ENCODE measurements at regions not wholly inside any gene's neighbourhood (a gene's known extent, or its start where the extent isn't known, plus 50 kb on each side); places are given as distances from the start of the nearest gene placed in this dataset.

GRCh38 chr5:92780057-92780456 is 801.0 kb downstream of the NR2F1-AS1 start:
- Mint-ChIP-seq H3K4me3 (no peak overlapping the region), H3K4me1 (no peaks in the 10 kb centered on the region), H3K36me3 (no peaks in the 10 kb centered on the region), H3K9me3 (peaks cover 0 to 4% (median 0%) of the 10 kb centered on the region in 9 donors), H3K27ac (no peak overlapping the region), H3K27me3 (no peaks in the 10 kb centered on the region)
- ATAC-seq (no peak), DNase-seq (no peak)
- POLR2A ChIA-PET, result no interaction called here

GRCh38 chr5:92779536-92779935 is 801.5 kb downstream of the NR2F1-AS1 start:
- ATAC-seq (no peak), DNase-seq (no peak)
- no peak overlapping the region for H3K27ac Mint-ChIP-seq
- no peak overlapping the region for H3K4me3 Mint-ChIP-seq
- H3K4me1 Mint-ChIP-seq, result no peaks in the 10 kb centered on the region
- POLR2A ChIA-PET, result no interaction called here
- H3K27me3 Mint-ChIP-seq, result no peaks in the 10 kb centered on the region
- peaks cover 0 to 4% (median 0%) of the 10 kb centered on the region in 9 donors for H3K9me3 Mint-ChIP-seq
- H3K36me3 Mint-ChIP-seq, result no peaks in the 10 kb centered on the region

- no peak overlapping the region for H3K27ac Mint-ChIP-seq
- no peak for ATAC-seq
- no peak for DNase-seq
- POLR2A ChIA-PET, result no interaction called here
- no peaks in the 10 kb centered on the region for H3K4me1 Mint-ChIP-seq
- H3K9me3 Mint-ChIP-seq, result peaks cover 0 to 4% (median 0%) of the 10 kb centered on the region in 9 donors
- H3K27me3 Mint-ChIP-seq, result no peaks in the 10 kb centered on the region
- H3K36me3 Mint-ChIP-seq, result no peaks in the 10 kb centered on the region
- no peak overlapping the region for H3K4me3 Mint-ChIP-seq
Observed at GRCh38 chr5:92778261-92778660, 802.8 kb downstream of the NR2F1-AS1 start.

GRCh38 chr5:92777421-92777820 is 803.6 kb downstream of the NR2F1-AS1 start:
- DNase-seq (no peak), ATAC-seq (no peak)
- H3K4me1 Mint-ChIP-seq, result no peaks in the 10 kb centered on the region
- no peaks in the 10 kb centered on the region for H3K27me3 Mint-ChIP-seq
- peaks cover 0 to 2% (median 0%) of the 10 kb centered on the region in 9 donors for H3K9me3 Mint-ChIP-seq
- no peaks in the 10 kb centered on the region for H3K36me3 Mint-ChIP-seq
- no peak overlapping the region for H3K27ac Mint-ChIP-seq
- POLR2A ChIA-PET, result no interaction called here
- H3K4me3 Mint-ChIP-seq, result no peak overlapping the region

GRCh38 chr5:92775711-92776615 is 805.1 kb downstream of the NR2F1-AS1 start:
- no peaks in the 10 kb centered on the region for H3K36me3 Mint-ChIP-seq
- H3K4me3 Mint-ChIP-seq, result no peak overlapping the region
- H3K27ac Mint-ChIP-seq, result no peak overlapping the region
- no peaks in the 10 kb centered on the region for H3K4me1 Mint-ChIP-seq
- POLR2A ChIA-PET, result no interaction called here
- ATAC-seq (no peak), DNase-seq (no peak)
- H3K27me3 Mint-ChIP-seq, result no peaks in the 10 kb centered on the region
- H3K9me3 Mint-ChIP-seq, result peaks cover 0 to 4% (median 0%) of the 10 kb centered on the region in 9 donors

GRCh38 chr5:92769978-92770377 is 811.0 kb downstream of the NR2F1-AS1 start:
- DNase-seq, result no peak
- POLR2A ChIA-PET, result no interaction called here
- no peak overlapping the region for H3K4me3 Mint-ChIP-seq
- H3K36me3 Mint-ChIP-seq, result no peaks in the 10 kb centered on the region
- no peaks in the 10 kb centered on the region for H3K4me1 Mint-ChIP-seq
- no peaks in the 10 kb centered on the region for H3K27me3 Mint-ChIP-seq
- ATAC-seq, result no peak
- H3K9me3 Mint-ChIP-seq, result peaks cover 0 to 13% (median 0%) of the 10 kb centered on the region in 9 donors
- H3K27ac Mint-ChIP-seq, result no peak overlapping the region

GRCh38 chr5:92761585-92761984 is 819.4 kb downstream of the NR2F1-AS1 start:
- Mint-ChIP-seq H3K4me3 (no peak overlapping the region), H3K9me3 (peaks cover 0 to 2% (median 0%) of the 10 kb centered on the region in 9 donors), H3K27me3 (no peaks in the 10 kb centered on the region), H3K4me1 (peaks cover 0 to 1% (median 0%) of the 10 kb centered on the region in 4 donors), H3K36me3 (no peaks in the 10 kb centered on the region), H3K27ac (no peak overlapping the region)
- ATAC-seq (no peak), DNase-seq (no peak)
- POLR2A ChIA-PET, result no interaction called here

GRCh38 chr5:92760550-92760949 is 820.5 kb downstream of the NR2F1-AS1 start:
- POLR2A ChIA-PET, result no interaction called here
- Mint-ChIP-seq H3K36me3 (no peaks in the 10 kb centered on the region), H3K4me1 (peaks cover 0 to 1% (median 0%) of the 10 kb centered on the region in 4 donors), H3K27me3 (no peaks in the 10 kb centered on the region), H3K9me3 (peaks cover 0 to 2% (median 0%) of the 10 kb centered on the region in 9 donors), H3K4me3 (no peak overlapping the region), H3K27ac (no peak overlapping the region)
- no peak for ATAC-seq
- DNase-seq, result no peak

- H3K27me3 Mint-ChIP-seq, result no peaks in the 10 kb centered on the region
- peaks cover 0 to 4% (median 0%) of the 10 kb centered on the region in 9 donors for H3K9me3 Mint-ChIP-seq
- POLR2A ChIA-PET, result no interaction called here
- DNase-seq, result no peak
- no peak overlapping the region for H3K4me3 Mint-ChIP-seq
- H3K27ac Mint-ChIP-seq, result no peak overlapping the region
- H3K36me3 Mint-ChIP-seq, result no peaks in the 10 kb centered on the region
- ATAC-seq, result no peak
- peaks cover 0 to 1% (median 0%) of the 10 kb centered on the region in 4 donors for H3K4me1 Mint-ChIP-seq
Observed at GRCh38 chr5:92758552-92758951, 822.5 kb downstream of the NR2F1-AS1 start.

GRCh38 chr5:92749943-92750342 is 831.1 kb downstream of the NR2F1-AS1 start:
- ATAC-seq (no peak), DNase-seq (no peak)
- Mint-ChIP-seq H3K4me1 (no peaks in the 10 kb centered on the region), H3K4me3 (no peak overlapping the region), H3K27me3 (no peaks in the 10 kb centered on the region), H3K27ac (no peak overlapping the region), H3K36me3 (no peaks in the 10 kb centered on the region), H3K9me3 (peaks cover 0 to 13% (median 2%) of the 10 kb centered on the region in 9 donors)
- POLR2A ChIA-PET, result no interaction called here

- Mint-ChIP-seq H3K4me3 (no peak overlapping the region), H3K36me3 (no peaks in the 10 kb centered on the region), H3K9me3 (peaks cover 0 to 15% (median 0%) of the 10 kb centered on the region in 9 donors), H3K4me1 (no peaks in the 10 kb centered on the region), H3K27ac (no peak overlapping the region), H3K27me3 (no peaks in the 10 kb centered on the region)
- DNase-seq (no peak), ATAC-seq (no peak)
- POLR2A ChIA-PET, result no interaction called here
Observed at GRCh38 chr5:92748072-92748676, 832.8 kb downstream of the NR2F1-AS1 start.

- no peak for ATAC-seq
- no peak overlapping the region for H3K27ac Mint-ChIP-seq
- peaks cover 0 to 22% (median 0%) of the 10 kb centered on the region in 9 donors for H3K9me3 Mint-ChIP-seq
- no peaks in the 10 kb centered on the region for H3K4me1 Mint-ChIP-seq
- H3K36me3 Mint-ChIP-seq, result no peaks in the 10 kb centered on the region
- POLR2A ChIA-PET, result no interaction called here
- DNase-seq, result no peak
- no peak overlapping the region for H3K4me3 Mint-ChIP-seq
- no peaks in the 10 kb centered on the region for H3K27me3 Mint-ChIP-seq
Observed at GRCh38 chr5:92741906-92742305, 839.1 kb downstream of the NR2F1-AS1 start.

- Mint-ChIP-seq H3K4me3 (no peak overlapping the region), H3K27me3 (no peaks in the 10 kb centered on the region), H3K9me3 (peaks cover 0 to 16% (median 3%) of the 10 kb centered on the region in 9 donors), H3K4me1 (no peaks in the 10 kb centered on the region), H3K36me3 (no peaks in the 10 kb centered on the region), H3K27ac (no peak overlapping the region)
- DNase-seq (no peak), ATAC-seq (no peak)
- POLR2A ChIA-PET, result no interaction called here
Observed at GRCh38 chr5:92734211-92734940, 846.6 kb downstream of the NR2F1-AS1 start.
